SW 1271 (cell line): ENCODE measurements at regions not wholly inside any gene's neighbourhood (a gene's known extent, or its start where the extent isn't known, plus 50 kb on each side); places are given as distances from the start of the nearest gene placed in this dataset.
A peak's percentile ranks its signal among the peaks of the same experiment; 100 is the strongest.
"Not testable (repeated sequence)": the region's sequence is repeated elsewhere in the genome, so short reads cannot be mapped to it uniquely, and the experiment has no call there.

Source experiments
- DNase-seq, 2 experiments: peaks; one replicate each; lab custom pipeline; 2025; lab: John Stamatoyannopoulos, UW

DNA sequence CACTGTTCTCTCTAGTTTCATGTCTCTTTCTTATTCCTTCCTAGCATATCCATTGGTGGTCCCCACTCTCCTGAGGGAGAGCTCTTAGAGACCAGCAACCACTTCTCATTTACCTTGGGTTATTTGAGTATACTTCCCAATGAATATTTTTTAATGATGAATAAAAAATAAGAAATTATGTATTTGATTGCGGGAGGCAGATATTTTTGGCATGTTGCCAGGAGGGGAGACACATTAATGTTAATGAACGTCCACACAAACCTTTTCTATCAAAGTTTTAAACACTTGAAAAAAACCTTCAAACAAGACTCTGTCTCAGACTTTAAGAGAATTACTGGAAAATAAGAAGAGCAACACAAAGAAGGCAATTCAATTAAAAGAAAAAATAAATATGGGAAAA lies 260.6 kb upstream of the MAGI2 start:
- no peak for DNase-seq

DNA sequence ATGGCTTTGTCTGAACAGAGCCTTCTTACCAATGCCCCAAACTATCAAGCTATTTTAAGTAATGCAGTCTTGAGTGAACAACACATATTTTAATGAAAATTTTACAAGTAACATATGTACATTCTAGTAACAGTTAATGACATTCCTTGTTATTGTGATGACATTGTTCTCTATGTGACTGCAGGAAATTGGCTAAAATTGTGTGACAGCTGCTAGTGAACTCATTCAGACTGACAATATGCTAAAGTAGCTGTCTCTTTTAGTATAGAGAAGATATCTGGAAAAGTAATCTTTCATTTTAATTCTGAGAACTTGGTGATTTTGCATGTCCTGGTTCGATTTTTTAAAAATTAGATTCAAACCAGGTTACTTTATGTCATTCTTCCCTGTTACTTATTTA lies 259.8 kb upstream of the MAGI2 start:
- no peak for DNase-seq

DNA sequence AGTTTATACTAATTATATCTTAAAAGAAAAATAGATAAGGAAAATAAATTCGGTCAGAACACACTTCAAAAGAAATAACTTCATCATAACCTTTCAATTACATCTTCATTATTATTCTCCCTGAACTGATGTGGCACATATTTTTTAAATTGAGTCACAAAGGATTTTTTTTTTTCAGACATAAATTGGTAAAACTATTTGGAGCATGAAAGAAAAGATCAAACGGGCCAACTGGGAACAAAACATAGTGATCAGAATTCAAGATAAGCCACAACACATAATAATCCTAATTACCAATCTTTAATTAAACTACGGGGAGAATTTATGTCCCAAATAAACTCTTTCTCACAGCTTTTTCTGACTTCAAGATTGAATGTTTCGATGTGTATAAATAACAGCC lies 258.2 kb upstream of the MAGI2 start:
- no peak for DNase-seq

DNA sequence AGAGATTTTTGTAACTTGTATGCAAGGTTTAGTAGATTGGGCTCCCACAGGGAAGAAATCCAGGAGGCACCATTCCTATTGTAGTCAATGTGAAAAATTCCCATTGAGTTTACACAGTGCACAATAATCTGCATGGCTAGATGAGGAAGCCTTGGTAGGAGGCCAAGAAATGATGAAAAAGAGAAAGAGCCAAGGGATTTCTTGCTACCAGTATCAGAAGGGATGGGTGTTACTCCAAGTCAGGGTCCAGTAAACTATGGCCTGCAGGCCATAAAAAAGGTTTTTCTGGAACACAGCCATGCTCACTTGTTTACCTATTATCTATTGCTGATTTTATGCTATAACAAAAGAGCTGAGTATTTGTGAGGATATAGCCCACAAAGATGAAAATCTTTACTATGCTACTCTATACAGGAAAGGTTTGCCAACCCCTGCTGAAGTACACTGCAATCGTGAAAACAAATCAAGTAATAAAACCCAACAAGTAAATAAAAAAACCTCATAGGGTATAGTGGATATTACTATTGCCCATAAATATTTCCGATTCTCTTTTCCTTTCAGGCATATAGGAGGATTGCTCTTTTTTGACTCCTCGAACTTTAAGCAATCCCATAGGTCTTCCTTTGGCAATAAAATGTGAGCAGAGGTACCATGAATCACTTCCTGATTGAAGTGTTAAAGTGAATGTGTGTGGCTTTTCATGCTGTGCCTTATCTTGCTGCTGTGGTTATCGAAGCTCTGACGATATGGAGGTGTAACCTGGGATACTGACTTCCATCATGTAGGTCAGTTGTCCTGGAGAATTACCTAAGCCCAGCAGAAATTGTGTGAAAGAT lies 256.3 kb upstream of the MAGI2 start:
- peak in 1 of 2 experiments; percentile 47 for DNase-seq

DNA sequence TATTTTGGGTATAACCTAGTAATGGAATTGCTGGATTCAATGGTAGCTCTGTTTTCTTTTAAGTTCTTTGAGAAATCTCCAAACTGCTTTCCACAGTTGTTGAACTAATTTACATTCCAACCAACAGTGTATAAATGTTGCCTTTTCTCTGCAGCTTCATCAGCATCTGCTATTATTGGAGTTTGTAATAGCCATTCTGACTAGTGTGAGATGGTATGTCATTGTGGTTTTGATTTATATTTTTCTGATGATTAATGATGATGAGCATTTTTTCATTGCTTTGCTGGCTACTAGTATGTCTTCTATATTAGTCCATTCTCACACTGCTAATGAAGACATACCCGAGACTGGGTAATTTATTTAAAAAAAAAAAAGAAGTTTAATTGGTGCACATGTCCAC lies 248.6 kb upstream of the MAGI2 start:
- DNase-seq: no peak

DNA sequence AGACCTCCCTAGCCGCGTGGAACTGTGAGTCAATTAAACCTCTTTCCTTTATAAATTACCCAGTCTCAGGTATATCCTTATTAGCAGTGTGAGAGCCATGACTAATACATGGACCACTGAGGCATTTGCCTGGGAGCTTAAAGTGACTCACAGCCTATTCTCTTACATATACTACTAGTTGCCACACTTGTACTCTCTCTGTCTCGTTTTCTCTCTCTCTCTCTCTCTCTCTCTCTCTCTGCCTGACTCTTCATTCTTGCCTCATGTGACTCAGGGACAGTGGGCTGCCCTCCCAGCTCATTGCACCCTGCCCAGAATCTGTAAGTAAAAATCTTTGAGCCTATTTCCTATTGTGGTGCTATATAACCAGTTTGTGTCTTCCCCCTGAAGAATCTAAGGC lies 238.5 kb upstream of the MAGI2 start:
- no peak for DNase-seq

DNA sequence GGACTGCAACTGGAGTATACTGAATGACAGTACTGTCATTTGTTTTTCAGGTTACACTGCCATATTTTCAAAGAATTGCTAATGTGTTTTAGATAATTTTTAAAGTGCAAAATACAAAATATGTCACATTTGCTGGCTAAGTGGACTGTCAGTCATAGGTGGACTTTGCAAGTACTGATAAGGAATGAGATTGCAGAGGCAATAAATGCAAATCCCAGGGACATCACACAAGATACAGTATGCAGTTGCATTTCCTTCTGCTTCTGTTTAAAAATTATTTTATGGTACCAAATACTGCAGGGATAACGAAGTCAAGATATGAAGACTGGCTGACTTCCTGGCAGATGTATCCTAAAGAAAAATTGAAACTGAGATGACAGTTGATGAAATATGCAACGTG lies 237.6 kb upstream of the MAGI2 start:
- DNase-seq: no peak

DNA sequence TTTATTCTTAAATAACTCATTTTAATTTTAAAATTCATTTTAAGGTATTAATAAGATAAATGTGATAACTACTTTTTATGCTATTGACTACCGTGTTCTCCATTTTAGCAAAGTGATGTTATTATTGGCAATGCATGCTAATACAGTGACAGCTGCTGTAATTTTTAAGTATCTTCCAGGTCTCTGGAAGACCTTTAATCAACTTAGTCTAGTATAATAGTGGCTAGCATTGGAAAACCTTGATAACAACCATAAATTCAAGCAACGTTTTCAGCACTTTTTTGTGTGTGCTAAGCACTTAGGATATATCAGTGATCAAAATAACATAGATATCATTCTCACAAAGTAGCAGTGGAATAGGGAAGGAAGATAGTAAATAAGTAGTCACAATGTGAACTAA lies 230.9 kb upstream of the MAGI2 start:
- DNase-seq: no peak

DNA sequence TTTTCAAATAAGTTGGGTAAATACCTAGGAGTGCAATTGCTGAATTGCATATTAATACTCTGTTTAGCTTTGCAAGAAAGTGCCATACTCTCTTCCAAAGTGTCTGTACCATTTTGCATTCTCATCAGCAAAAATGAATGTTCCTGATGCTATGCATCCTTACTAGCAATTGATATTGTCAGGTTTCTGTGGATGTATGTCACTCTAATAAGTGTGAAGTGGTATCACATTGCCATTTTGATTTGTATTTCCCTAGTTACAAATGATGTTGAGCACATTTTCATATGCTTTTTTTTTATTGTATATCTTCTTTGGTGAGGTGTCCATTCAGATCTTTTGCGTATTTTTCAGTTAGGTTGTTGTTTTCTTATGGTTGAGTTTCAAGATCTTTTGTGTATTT lies 230.4 kb upstream of the MAGI2 start:
- DNase-seq: no peak

DNA sequence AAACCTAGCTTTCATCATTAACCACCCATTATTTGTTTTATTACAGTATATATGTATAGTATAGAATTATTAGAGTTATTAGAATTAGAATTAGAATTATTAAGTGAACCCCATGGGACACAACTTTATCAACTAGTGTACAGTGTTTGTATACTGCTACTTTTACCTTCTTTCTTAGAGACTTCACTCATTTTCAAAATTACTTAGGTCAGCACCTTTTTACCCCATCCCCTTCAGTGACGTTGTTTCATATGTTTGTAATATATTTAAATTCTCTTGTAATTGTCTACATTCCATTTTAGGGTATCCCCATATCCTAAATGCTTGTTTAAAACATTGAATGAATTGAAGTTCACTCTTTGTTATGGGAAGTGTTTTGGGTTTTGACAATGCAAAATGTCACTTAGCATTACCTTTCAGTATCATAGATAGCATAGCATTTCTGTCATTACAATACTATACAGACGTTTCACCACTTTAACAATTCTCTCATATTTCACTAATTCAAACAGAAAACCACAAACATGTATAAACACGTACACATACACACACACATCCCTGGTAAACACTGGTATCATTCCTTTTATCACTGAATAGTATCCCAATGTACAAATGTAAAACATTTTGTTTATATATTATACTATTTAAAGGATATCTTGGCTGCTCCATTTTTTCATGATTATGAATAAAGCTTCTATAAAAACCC lies 229.9 kb upstream of the MAGI2 start:
- DNase-seq: no peak

DNA sequence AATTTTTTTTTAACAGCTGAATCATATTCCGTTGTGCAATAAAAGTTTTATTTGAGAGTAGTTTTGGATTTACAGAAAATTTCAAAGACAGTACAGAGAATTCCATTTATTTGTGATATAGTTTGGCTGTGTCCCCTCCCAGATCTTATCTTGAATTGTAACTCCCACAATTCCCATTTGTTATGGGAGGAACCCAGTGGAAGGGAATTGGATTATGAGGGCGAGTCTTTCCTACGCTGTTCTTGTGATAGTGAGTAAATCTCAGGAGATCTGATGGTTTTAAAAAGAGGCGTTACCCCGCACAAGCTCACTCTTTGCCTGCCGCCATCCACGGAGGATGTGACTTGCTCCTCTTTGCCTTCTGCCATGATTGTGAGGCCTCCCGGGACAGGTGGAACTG lies 228.0 kb upstream of the MAGI2 start:
- no peak for DNase-seq

DNA sequence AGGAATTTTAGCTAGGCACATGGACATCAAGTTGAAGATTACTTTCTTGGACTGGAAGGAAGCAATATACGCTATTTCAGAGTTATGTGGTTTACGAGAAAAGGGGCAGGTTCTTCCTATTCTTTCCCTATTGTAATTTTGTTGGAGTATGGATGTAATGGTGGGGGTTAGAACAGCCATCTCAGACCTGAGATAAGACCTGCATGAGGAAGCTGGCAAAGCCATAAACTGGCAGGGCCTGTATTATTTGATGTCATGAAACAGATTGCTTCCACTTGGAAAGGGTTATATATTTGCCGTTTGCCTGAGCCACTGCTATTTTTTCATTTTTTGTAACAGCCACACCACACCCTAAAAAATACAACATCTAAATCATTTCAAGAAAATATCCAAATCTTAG lies 220.5 kb upstream of the MAGI2 start:
- no peak for DNase-seq

DNA sequence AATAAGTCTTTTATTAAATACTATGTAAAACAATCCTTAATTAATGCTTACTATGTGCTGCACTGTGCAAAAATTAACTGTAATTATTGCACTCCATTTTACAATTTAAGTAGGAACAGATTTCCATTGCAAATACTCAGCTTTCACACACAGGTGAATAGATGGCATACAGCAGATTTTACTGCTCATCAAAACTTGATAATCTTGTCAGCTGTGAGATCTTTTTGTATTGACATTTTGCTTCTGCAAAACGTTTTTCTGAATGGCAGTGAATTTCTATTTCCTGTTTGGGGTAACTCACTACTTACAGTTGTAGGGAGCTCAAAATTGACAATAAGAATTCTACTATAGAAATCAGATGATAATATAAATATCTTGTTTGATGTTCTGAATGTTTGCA lies 220.0 kb upstream of the MAGI2 start:
- no peak for DNase-seq

DNA sequence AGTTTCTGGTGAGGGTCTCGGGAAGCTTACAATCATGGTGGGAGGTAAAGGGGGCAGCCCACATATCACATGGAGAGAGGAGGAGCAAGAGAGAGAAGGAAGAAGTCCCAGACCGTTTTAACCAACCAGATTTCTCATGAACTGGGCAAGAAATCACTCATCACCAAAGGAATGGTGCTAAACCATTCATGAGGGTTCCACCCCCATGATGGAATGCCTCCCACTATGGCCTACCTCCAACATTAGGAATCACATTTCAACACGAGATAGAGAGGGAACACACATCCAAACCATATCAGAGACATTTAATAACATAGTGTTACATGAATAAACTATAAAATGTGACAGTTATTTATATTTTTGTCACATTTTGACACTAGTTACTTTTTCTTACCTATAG lies 214.8 kb upstream of the MAGI2 start:
- DNase-seq: no peak

DNA sequence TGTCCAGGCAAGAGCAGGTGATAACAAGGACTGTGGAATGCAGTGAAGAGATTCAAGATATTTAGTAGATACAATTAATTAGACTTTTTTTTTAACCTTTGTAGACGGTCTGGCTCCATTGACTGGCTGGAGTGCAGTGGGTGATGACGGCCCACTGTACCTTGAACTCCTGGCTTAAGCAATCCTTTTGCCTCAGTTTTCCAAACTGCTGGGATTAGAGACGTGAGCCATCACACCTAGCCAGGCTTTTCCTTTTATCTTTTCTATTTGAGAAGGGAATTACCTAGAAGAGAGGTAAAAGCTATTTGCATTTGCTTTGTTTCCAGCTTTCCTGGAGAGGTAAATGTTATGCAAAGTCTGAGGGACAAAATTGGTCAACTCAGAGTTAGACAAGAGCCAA lies 213.0 kb upstream of the MAGI2 start:
- no peak for DNase-seq

DNA sequence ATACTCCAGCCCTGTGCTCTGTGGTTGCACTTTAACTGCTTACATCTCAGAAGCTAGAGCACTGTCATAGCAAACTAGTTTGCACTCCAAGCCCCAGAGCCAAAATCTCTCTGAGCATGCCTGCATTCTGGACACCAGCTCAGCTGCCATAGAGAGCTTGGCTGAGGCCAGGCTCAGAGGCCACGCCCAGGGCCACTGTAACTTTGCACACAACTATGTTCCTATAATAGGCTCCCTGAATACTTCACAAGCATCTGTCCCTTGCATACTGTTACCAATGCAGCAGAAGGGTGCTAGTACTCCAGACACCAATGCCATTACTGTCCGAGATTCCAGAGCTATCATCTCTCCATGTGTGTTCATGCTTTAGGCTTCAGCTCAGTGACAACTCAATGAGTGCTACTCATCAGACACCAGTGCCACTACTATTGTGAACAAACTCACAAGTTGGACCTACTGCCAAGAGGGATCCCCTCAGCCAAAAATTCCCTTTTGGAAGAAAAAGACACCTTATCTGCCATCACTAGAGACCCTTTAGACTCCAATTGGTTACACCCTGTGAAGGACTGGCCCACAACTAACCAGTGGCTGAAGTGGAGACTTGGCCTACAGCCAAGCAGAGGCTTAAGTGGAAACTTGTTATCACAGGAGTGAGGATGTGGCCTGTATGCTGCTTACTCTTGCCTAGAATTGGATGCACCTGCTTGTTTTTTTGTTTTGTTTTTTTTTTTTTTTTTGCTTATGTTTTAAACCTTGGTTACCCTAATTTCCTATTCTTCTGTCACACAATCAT lies 211.6 kb upstream of the MAGI2 start:
- DNase-seq: no peak

DNA sequence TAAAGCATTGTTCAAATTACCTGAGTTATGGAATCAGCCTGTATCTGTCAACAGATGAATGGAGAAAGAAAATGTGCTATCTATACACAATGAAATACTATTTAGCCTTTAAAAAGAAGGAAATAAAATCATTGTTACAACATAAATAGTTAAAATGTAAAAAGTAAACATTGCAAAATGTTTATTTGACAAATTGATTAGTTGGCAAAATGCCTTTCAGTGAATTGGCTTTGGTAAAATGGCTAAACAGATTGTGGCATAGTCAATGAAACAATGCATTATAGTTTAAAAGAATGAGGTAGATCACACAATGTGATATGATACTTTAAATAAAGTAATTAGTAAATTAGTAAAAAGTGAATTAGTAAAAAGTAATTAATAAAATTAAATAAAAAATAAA lies 204.8 kb upstream of the MAGI2 start:
- DNase-seq: no peak

DNA sequence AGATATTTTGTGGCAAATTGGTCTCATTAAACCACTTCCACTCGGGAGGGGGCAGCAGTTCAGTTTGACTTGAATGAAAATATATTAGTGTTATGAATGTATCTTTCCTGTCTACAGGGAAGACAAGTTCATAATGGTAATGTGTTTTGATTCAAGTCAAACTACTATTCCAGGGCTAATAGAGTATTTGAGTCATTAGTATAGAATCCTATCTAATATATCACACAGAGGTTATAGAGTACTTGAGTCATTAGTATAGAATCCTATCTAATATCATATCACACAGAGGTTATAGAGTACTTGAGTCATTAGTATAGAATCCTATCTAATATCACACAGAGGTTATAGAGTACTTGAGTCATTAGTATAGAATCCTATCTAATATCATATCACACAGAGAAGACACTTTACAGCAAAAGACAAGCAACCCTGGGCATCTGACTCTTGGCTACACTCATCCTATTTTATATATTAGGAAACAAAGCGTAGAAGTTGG lies 199.7 kb upstream of the MAGI2 start:
- no peak for DNase-seq

DNA sequence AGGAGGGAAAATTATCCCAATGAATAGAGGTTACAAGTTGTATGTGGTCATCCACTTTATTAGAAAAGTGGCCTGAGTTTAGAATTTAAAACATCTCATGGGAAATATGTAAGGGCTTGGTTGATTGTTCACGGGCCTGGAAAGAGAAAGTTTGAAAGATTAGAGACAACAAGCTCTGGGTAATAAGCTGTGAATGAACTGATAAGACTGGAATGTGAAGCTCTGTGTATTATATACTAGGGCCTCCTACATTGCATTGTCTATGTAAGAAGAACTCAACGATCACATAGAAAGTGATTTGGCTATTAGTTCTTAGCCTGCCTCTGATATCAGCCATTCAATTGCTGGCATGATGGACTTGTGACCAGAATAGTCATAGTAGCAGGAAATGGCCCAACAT lies 199.2 kb upstream of the MAGI2 start:
- DNase-seq: no peak

DNA sequence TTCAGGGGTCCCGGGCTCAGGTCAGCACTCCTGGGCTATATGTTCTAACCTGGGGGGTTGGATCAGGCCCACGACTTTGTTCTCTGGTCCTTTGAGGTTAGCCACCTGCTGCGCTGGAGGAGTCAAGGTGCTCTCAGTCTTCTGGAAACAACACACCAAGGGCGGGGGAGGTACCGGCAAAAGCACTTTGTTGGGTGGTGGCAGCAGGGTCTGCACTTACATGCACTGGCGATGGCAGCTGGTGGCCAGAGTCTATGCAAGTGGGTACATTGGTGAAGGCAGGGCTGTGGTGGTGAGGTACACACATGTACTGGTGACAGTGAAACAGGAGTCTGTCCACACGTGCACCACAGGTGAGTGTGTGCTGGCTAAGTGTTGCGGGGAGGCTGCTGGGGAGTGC lies 194.2 kb upstream of the MAGI2 start:
- DNase-seq: no peak

DNA sequence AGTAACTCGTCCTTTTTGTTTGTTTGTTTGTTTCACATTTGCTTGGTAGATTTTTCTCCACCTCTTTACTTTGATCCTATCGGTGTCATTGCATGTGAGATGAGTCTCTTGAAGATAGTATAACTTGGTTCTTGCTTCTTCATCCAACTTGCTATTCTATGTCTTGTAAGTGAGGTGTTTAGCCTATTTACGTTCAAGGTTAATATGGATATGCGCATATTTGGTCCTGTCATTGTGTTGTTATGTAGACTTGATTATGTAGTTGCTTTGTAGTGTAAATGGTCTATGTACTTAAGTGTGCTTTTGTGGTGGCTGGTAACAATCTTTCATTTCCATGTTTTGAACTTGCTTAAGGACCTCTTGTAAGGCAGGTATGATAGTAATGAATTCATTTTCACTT lies 192.8 kb upstream of the MAGI2 start:
- no peak for DNase-seq

DNA sequence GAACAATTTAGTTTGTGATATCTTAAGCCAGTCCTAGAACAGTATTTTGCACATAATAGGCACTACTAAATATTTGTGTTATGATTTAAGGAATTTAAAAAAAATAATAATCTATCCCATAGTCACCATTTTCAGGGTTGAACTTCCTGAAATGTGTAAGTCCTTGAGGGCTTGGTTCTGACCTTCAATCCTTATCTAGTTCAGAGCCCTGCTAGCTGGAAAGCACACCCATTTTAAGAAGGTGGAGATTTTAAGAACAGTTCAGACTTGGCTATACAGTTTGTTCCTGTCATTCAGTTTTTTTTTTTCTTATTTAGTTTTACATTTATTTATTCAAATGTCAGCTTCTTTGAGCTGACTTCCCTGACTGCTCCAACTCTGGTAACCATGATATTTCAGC lies 183.4 kb upstream of the MAGI2 start:
- DNase-seq: no peak

DNA sequence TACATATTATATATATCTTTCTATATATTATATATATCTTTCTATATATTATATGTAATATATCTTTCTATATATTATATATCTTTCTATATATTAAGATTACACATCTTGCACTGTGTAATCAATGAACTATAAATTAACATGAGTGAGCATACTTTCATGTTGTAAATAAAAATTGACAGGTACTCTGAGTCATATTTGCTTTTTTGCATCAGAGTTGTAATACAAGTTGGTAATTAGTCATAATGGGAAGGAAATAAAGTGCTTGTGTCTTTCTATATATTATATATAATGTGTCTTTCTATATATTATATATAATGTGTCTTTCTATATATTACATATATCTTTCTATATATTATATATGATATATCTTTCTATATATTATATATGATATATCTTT lies 172.5 kb upstream of the MAGI2 start:
- not testable (repeated sequence) for DNase-seq
